IMR-90 (cell line): ENCODE measurements at regions not wholly inside any gene's neighbourhood (a gene's known extent, or its start where the extent isn't known, plus 50 kb on each side); places are given as distances from the start of the nearest gene placed in this dataset.

ENCODE experiments used
- ATAC-seq: fragments of 200-7000 bp; cut with Tn5 transposase; 2 replicates; pipeline ENCODE4 v1.9.1; 2020; ENCODE audit warnings: low read depth, mild to moderate bottlenecking, moderate library complexity
- BruUV-seq: library from RNA; stranded (reverse); fragments of 400-500 nt; replicated peaks from 2 replicates; lab custom pipeline; 2021; lab: Mats Ljungman, UMichigan
- CTCF ChIA-PET: fragments of 300-600 bp; formaldehyde crosslinking; extraction: SDS; loops from one replicate; lab custom pipeline; 2021; ENCODE audit warnings: antibody characterized with exemption; lab: Yijun Ruan, JAX
- POLR2A ChIA-PET: fragments of 300-600 bp; sonication (Branson Sonifier 250); formaldehyde crosslinking; loops from one replicate; lab custom pipeline; 2022; ENCODE audit warnings: antibody characterized with exemption; ENCODE audit not compliant: unreplicated experiment; lab: Charles Lee
- DNase-seq: peaks from one replicate; pipeline ENCODE4 v3.0.0; 2013
- H2AFZ ChIP-seq: replicated peaks from 2 replicates; pipeline ENCODE3; 2013; ENCODE audit warnings: low read length, mild to moderate bottlenecking; ENCODE audit not compliant: poor library complexity
- H2AK5ac ChIP-seq: 2 replicates; pipeline ENCODE4 v1.6.1; 2013; ENCODE audit warnings: low read depth, low read length, inconsistent platforms
- H2AK9ac ChIP-seq: replicated peaks from 2 replicates; pipeline ENCODE3; 2013; ENCODE audit warnings: mild to moderate bottlenecking, low read depth, low read length, moderate library complexity; ENCODE audit not compliant: poor library complexity
- H2BK120ac ChIP-seq: 2 replicates; pipeline ENCODE4 v1.6.1; 2013; ENCODE audit warnings: low read depth, low read length, inconsistent platforms
- H2BK15ac ChIP-seq: 3 replicates; pipeline ENCODE4 v1.6.1; 2013; ENCODE audit warnings: low read depth, low read length, inconsistent platforms
- H2BK20ac ChIP-seq: 2 replicates; pipeline ENCODE4 v1.6.1; 2013; ENCODE audit warnings: low read depth, mild to moderate bottlenecking, inconsistent platforms, low read length, moderate library complexity
- H2BK5ac ChIP-seq: 2 replicates; pipeline ENCODE4 v1.6.1; 2013; ENCODE audit warnings: mild to moderate bottlenecking, low read depth, low read length, inconsistent platforms; ENCODE audit not compliant: poor library complexity, severe bottlenecking
- H3K14ac ChIP-seq: replicated peaks from 2 replicates; pipeline ENCODE4 v1.6.1; 2013; ENCODE audit warnings: low read depth, low read length, inconsistent platforms
- H3K18ac ChIP-seq: 2 replicates; pipeline ENCODE4 v1.6.1; 2013; ENCODE audit warnings: low read depth, low read length, control low read depth
- H3K23ac ChIP-seq: 2 replicates; pipeline ENCODE4 v1.6.1; 2013; ENCODE audit warnings: low read depth, low read length, inconsistent platforms
- H3K27ac ChIP-seq: 2 replicates; pipeline ENCODE4 v1.5.1; 2013; ENCODE audit warnings: mild to moderate bottlenecking, control low read depth, low read length; ENCODE audit not compliant: insufficient read depth
- H3K27me3 ChIP-seq: 2 replicates; pipeline ENCODE4 v1.6.1; 2013; ENCODE audit warnings: low read length; ENCODE audit not compliant: control insufficient read depth, insufficient read depth
- H3K36me3 ChIP-seq: 2 replicates; pipeline ENCODE4 v1.6.1; 2013; ENCODE audit warnings: low read length, mixed read lengths; ENCODE audit not compliant: control insufficient read depth, insufficient read depth
- H3K4ac ChIP-seq: 2 replicates; pipeline ENCODE4 v1.6.1; 2013; ENCODE audit warnings: low read depth, low read length, inconsistent platforms
- H3K4me1 ChIP-seq: 2 replicates; pipeline ENCODE4 v1.6.1; 2013; ENCODE audit warnings: low read length, mixed read lengths; ENCODE audit not compliant: control insufficient read depth, insufficient read depth
- H3K4me2 ChIP-seq: 2 replicates; pipeline ENCODE4 v1.6.1; 2013; ENCODE audit warnings: low read depth, mild to moderate bottlenecking, control low read depth, low read length, moderate library complexity
- H3K4me3 ChIP-seq: 2 replicates; pipeline ENCODE4 v1.5.1; 2013; ENCODE audit warnings: low read depth, mild to moderate bottlenecking, control low read depth, low read length, moderate library complexity; ENCODE audit not compliant: insufficient read depth
- H3K56ac ChIP-seq: 2 replicates; pipeline ENCODE4 v1.6.1; 2013; ENCODE audit warnings: low read length, inconsistent platforms; ENCODE audit not compliant: insufficient read depth; ENCODE audit errors: extremely low read depth
- H3K79me1 ChIP-seq, 2 experiments: 2 replicates each; pipeline ENCODE4 v1.6.1; 2013; ENCODE audit warnings: low read length in 2 of 2, inconsistent platforms in 1 of 2, low read depth in 1 of 2
- H3K9ac ChIP-seq: 2 replicates; pipeline ENCODE4 v1.6.1; 2013; ENCODE audit warnings: low read depth, low read length, control low read depth
- H3K9me1 ChIP-seq: 2 replicates; pipeline ENCODE4 v1.6.1; 2013; ENCODE audit warnings: low read length, inconsistent platforms; ENCODE audit not compliant: insufficient read depth
- H3K9me3 ChIP-seq: 2 replicates; pipeline ENCODE4 v1.6.1; 2013; ENCODE audit warnings: low read length; ENCODE audit not compliant: control insufficient read depth, insufficient read depth
- H4K20me1 ChIP-seq: 2 replicates; pipeline ENCODE4 v1.6.1; 2013; ENCODE audit warnings: low read length, inconsistent platforms; ENCODE audit not compliant: insufficient read depth
- H4K5ac ChIP-seq: 2 replicates; pipeline ENCODE4 v1.6.1; 2013; ENCODE audit warnings: mild to moderate bottlenecking, low read depth, low read length, control low read depth
- H4K8ac ChIP-seq, 2 experiments: 2 replicates each; pipeline ENCODE4 v1.6.1; 2013; ENCODE audit warnings: low read depth in 2 of 2, low read length in 2 of 2, control low read depth in 1 of 2, inconsistent platforms in 1 of 2
- H4K91ac ChIP-seq: 2 replicates; pipeline ENCODE4 v1.6.1; 2013; ENCODE audit warnings: low read depth, low read length, inconsistent platforms; ENCODE audit not compliant: insufficient read depth
- BHLHE40 ChIP-seq: fragments of 150-350 bp; IDR thresholded peaks from 2 replicates; pipeline ENCODE4 v1.6.1; 2016; ENCODE audit warnings: mild to moderate bottlenecking, low read depth, low read length
- CEBPB ChIP-seq: IDR thresholded peaks from 2 replicates; pipeline ENCODE4 v1.6.1; 2012; ENCODE audit warnings: low read depth, low read length, improper control_type of control experiment
- CHD1 ChIP-seq: IDR thresholded peaks from 2 replicates; pipeline ENCODE4 v1.6.1; 2012; ENCODE audit warnings: low read depth, low read length, improper control_type of control experiment
- CTCF ChIP-seq: conservative IDR thresholded peaks from 2 replicates; pipeline ENCODE4 v1.5.1; 2012; ENCODE audit warnings: mild to moderate bottlenecking, low read depth, low read length, improper control_type of control experiment
- ELK1 ChIP-seq: fragments of 150-350 bp; IDR thresholded peaks from 2 replicates; pipeline ENCODE4 v1.6.1; 2016; ENCODE audit warnings: low read depth, mild to moderate bottlenecking, low read length, moderate library complexity, borderline replicate concordance
- MAFK ChIP-seq: IDR thresholded peaks from 2 replicates; pipeline ENCODE4 v1.6.1; 2012; ENCODE audit warnings: low read depth, low read length, improper control_type of control experiment
- MAZ ChIP-seq: IDR thresholded peaks from 2 replicates; pipeline ENCODE4 v1.6.1; 2012; ENCODE audit warnings: low read depth, mild to moderate bottlenecking, low read length, improper control_type of control experiment, moderate library complexity, borderline replicate concordance
- MXI1 ChIP-seq: IDR thresholded peaks from 2 replicates; pipeline ENCODE4 v1.6.1; 2012; ENCODE audit warnings: low read depth, mild to moderate bottlenecking, low read length, moderate library complexity, borderline replicate concordance
- NFE2L2 ChIP-seq: fragments of 150-350 bp; IDR thresholded peaks from 2 replicates; pipeline ENCODE4 v1.6.1; 2016; ENCODE audit warnings: low read depth, mild to moderate bottlenecking, low read length
- POLR2A ChIP-seq: IDR thresholded peaks from 2 replicates; pipeline ENCODE4 v1.6.1; 2012; ENCODE audit warnings: mild to moderate bottlenecking, low read depth, low read length
- RCOR1 ChIP-seq: IDR thresholded peaks from 2 replicates; pipeline ENCODE4 v1.6.1; 2012; ENCODE audit warnings: mild to moderate bottlenecking, low read length, improper control_type of control experiment; ENCODE audit not compliant: insufficient replicate concordance
- RFX5 ChIP-seq: IDR thresholded peaks from 2 replicates; pipeline ENCODE4 v1.8.0; 2012; ENCODE audit warnings: low read depth, mild to moderate bottlenecking, low read length, moderate library complexity
- USF2 ChIP-seq: fragments of 150-350 bp; IDR thresholded peaks from 2 replicates; pipeline ENCODE4 v1.6.1; 2017; ENCODE audit warnings: mild to moderate bottlenecking, antibody characterized with exemption, low read length, low read depth
- WGBS, 2 experiments: methylation state at CpG; one replicate each; pipeline versions ENCODE4 v1.1.5 to v1.1.7; 2013; ENCODE audit warnings: missing lambda C conversion rate in 2 of 2; ENCODE audit not compliant: insufficient read length in 1 of 2; ENCODE audit errors: extremely low coverage in 2 of 2; 5-methylcytosine and 5-hydroxymethylcytosine counted together
- dilution Hi-C: fragments of 300-500 bp; cut with HindIII; formaldehyde crosslinking; loops from one replicate; pipeline ENCODE4 v1.14.3; 2018; ENCODE audit warnings: low sequenced_read_pairs; ENCODE audit not compliant: unreplicated experiment
- in situ Hi-C: fragments of 300-500 bp; cut with MboI; formaldehyde crosslinking; loops from 3 replicates; pipeline ENCODE4 v1.14.3; 2019; ENCODE audit warnings: low sequenced_read_pairs, inconsistent platforms, mixed read lengths
- intact Hi-C: fragments of 100-400 bp; cut with micrococcal nuclease; formaldehyde crosslinking; loops from 2 replicates; pipeline ENCODE4 v1.10.0; 2022

GRCh38 chr2:44110444-44110843 lies 58.2 kb upstream of the PPM1B start:
- Histone ChIP-seq H2BK15ac (no peak overlapping the region), H2BK20ac (no peak overlapping the region), H3K9ac (no peak overlapping the region), H3K9me3 (no peaks in the 10 kb centered on the region), H3K27ac (no peak overlapping the region), H4K8ac (no peak overlapping the region), H2BK5ac (no peak overlapping the region), H4K20me1 (no peaks in the 10 kb centered on the region), H2AK9ac (no peak overlapping the region), H3K23ac (no peak overlapping the region), H4K5ac (no peak overlapping the region), H3K27me3 (no peaks in the 10 kb centered on the region), H3K36me3 (no peaks in the 10 kb centered on the region), H2AK5ac (no peak overlapping the region), H2AFZ (no peak overlapping the region), H3K56ac (no peak overlapping the region), H3K4ac (no peak overlapping the region), H2BK120ac (no peak overlapping the region), H3K79me1 (no peaks in the 10 kb centered on the region), H3K9me1 (no peaks in the 10 kb centered on the region), H3K4me1 (0 out of 2 replicates have a peak, but pooled peaks cover 2% of the 10 kb centered on the region), H3K14ac (no peak overlapping the region), H3K18ac (no peak overlapping the region), H4K91ac (no peak overlapping the region), H3K4me2 (no peak overlapping the region), H3K4me3 (no peak overlapping the region)
- 0% methylated on average over 1 of the region's 2 CpGs; no CpG with 5 or more reads in 1 of the 2 experiments for WGBS, 2 experiments
- dilution Hi-C loops (no loop called here), intact Hi-C loops (no loop called here), in situ Hi-C loops (no loop called here)
- no peak for TF ChIP-seq CTCF
- no peak for TF ChIP-seq RFX5
- TF ChIP-seq USF2: no peak
- no peak for TF ChIP-seq CHD1
- no peak for TF ChIP-seq RCOR1
- TF ChIP-seq ELK1: no peak
- no peak for TF ChIP-seq NFE2L2
- TF ChIP-seq MAZ: no peak
- TF ChIP-seq MAFK: no peak
- TF ChIP-seq MXI1: no peak
- no peak for TF ChIP-seq CEBPB
- TF ChIP-seq BHLHE40: no peak
- no peak for TF ChIP-seq POLR2A
- POLR2A ChIA-PET: no interaction called here
- no TSS peak for BruUV-seq
- CTCF ChIA-PET: no interaction called here
- ATAC-seq (no peak), DNase-seq (peak; percentile 18)
